ENCODE measurements at regions not wholly inside any gene's neighbourhood (a gene's known extent, or its start where the extent isn't known, plus 50 kb on each side); places are given as distances from the start of the nearest gene placed in this dataset.
"Not testable (repeated sequence)": the region's sequence is repeated elsewhere in the genome, so short reads cannot be mapped to it uniquely, and the experiment has no call there.

- CTCF ChIA-PET; FAIRE-seq; H3K4me2 ChIP-seq (ENCODE audit: insufficient read depth, low read length); H3K4me3 ChIP-seq (replicated peaks in 1 of 3; ENCODE audit: insufficient read depth in 1 of 3, low read depth in 1 of 3, low read length in 3 of 3); H3K9me1 ChIP-seq (replicated peaks; ENCODE audit: control insufficient read depth, extremely low read depth, insufficient read depth, low read length); H3K9ac ChIP-seq (replicated peaks; ENCODE audit: extremely low read depth, insufficient read depth, low read length); POLR2A ChIA-PET; H3K36me3 ChIP-seq (ENCODE audit: control insufficient read depth in 2 of 2, extremely low read depth in 1 of 2, insufficient read depth in 2 of 2, low read length in 2 of 2); H2AFZ ChIP-seq (ENCODE audit: low read depth, low read length); BruUV-seq (replicated peaks); H3K9me3 ChIP-seq (replicated peaks; ENCODE audit: control insufficient read depth, insufficient read depth, low read length); intact Hi-C loops (cut with micrococcal nuclease); H3K4me1 ChIP-seq (ENCODE audit: control insufficient read depth, extremely low read depth, insufficient read depth, low read length); H4K20me1 ChIP-seq (replicated peaks; ENCODE audit: control insufficient read depth, extremely low read depth, insufficient read depth, low read length); dilution Hi-C loops (cut with MboI; ENCODE audit: extremely low pct_ligation_motif_present, low sequenced_read_pairs); H3K27ac ChIP-seq (ENCODE audit: insufficient read depth, low read depth, low read length); H3K27me3 ChIP-seq (ENCODE audit: control insufficient read depth in 2 of 2, insufficient read depth in 2 of 2, low read length in 2 of 2); H3K79me2 ChIP-seq (ENCODE audit: control insufficient read depth, insufficient read depth, low read length); DNase-seq (ENCODE audit: low read depth, low spot score): not testable (repeated sequence)
Measured at GRCh38 chr1:858649-859041, 65.1 kb upstream of the SAMD11 start.

- H3K79me2 ChIP-seq (ENCODE audit: control insufficient read depth, insufficient read depth, low read length); H3K4me3 ChIP-seq (replicated peaks in 1 of 3; ENCODE audit: insufficient read depth in 1 of 3, low read depth in 1 of 3, low read length in 3 of 3); H4K20me1 ChIP-seq (replicated peaks; ENCODE audit: control insufficient read depth, extremely low read depth, insufficient read depth, low read length); H3K4me1 ChIP-seq (ENCODE audit: control insufficient read depth, extremely low read depth, insufficient read depth, low read length); CTCF ChIA-PET; H3K4me2 ChIP-seq (ENCODE audit: insufficient read depth, low read length); dilution Hi-C loops (cut with MboI; ENCODE audit: extremely low pct_ligation_motif_present, low sequenced_read_pairs); H3K9ac ChIP-seq (replicated peaks; ENCODE audit: extremely low read depth, insufficient read depth, low read length); DNase-seq (ENCODE audit: low read depth, low spot score); POLR2A ChIA-PET; intact Hi-C loops (cut with micrococcal nuclease); H2AFZ ChIP-seq (ENCODE audit: low read depth, low read length); H3K9me3 ChIP-seq (replicated peaks; ENCODE audit: control insufficient read depth, insufficient read depth, low read length); BruUV-seq (replicated peaks); FAIRE-seq; H3K27me3 ChIP-seq (ENCODE audit: control insufficient read depth in 2 of 2, insufficient read depth in 2 of 2, low read length in 2 of 2); H3K36me3 ChIP-seq (ENCODE audit: control insufficient read depth in 2 of 2, extremely low read depth in 1 of 2, insufficient read depth in 2 of 2, low read length in 2 of 2); H3K27ac ChIP-seq (ENCODE audit: insufficient read depth, low read depth, low read length); H3K9me1 ChIP-seq (replicated peaks; ENCODE audit: control insufficient read depth, extremely low read depth, insufficient read depth, low read length): not testable (repeated sequence)
Measured at GRCh38 chr1:860941-861340, 62.8 kb upstream of the SAMD11 start.

GRCh38 chr1:861714-862113, 62.0 kb upstream of the SAMD11 start:
- Histone ChIP-seq H3K4me1 (ENCODE audit: control insufficient read depth, extremely low read depth, insufficient read depth, low read length) (no peaks in the 10 kb centered on the region), H3K9me1 (replicated peaks; ENCODE audit: control insufficient read depth, extremely low read depth, insufficient read depth, low read length) (no peaks in the 10 kb centered on the region), H3K9me3 (replicated peaks; ENCODE audit: control insufficient read depth, insufficient read depth, low read length) (no peaks in the 10 kb centered on the region), H3K4me2 (ENCODE audit: insufficient read depth, low read length) (no peak overlapping the region), H3K9ac (replicated peaks; ENCODE audit: extremely low read depth, insufficient read depth, low read length) (no peak overlapping the region), H3K4me3 (replicated peaks in 1 of 3; ENCODE audit: insufficient read depth in 1 of 3, low read depth in 1 of 3, low read length in 3 of 3) (no peak overlapping the region), H3K79me2 (ENCODE audit: control insufficient read depth, insufficient read depth, low read length) (no peaks in the 10 kb centered on the region), H2AFZ (ENCODE audit: low read depth, low read length) (no peak overlapping the region), H3K27me3 (ENCODE audit: control insufficient read depth in 2 of 2, insufficient read depth in 2 of 2, low read length in 2 of 2) (peaks cover 0 to 2% of the 10 kb centered on the region in 2 experiments), H3K36me3 (ENCODE audit: control insufficient read depth in 2 of 2, extremely low read depth in 1 of 2, insufficient read depth in 2 of 2, low read length in 2 of 2) (no peaks in the 10 kb centered on the region), H4K20me1 (replicated peaks; ENCODE audit: control insufficient read depth, extremely low read depth, insufficient read depth, low read length) (no peaks in the 10 kb centered on the region), H3K27ac (ENCODE audit: insufficient read depth, low read depth, low read length) (no peak overlapping the region)
- intact Hi-C loops (cut with micrococcal nuclease) (no loop called here), dilution Hi-C loops (cut with MboI; ENCODE audit: extremely low pct_ligation_motif_present, low sequenced_read_pairs) (no loop called here)
- no peak for DNase-seq (ENCODE audit: low read depth, low spot score)
- POLR2A ChIA-PET: no interaction called here
- BruUV-seq (replicated peaks): no TSS peak
- CTCF ChIA-PET: no interaction called here
- TF ChIP-seq JUN (IDR thresholded peaks at IDR 0.05; ENCODE audit: borderline replicate concordance, insufficient read depth, insufficient read length, low read depth): no peak
- no peak for TF ChIP-seq GATA2 (IDR thresholded peaks at IDR 0.05; ENCODE audit: insufficient read depth, insufficient read length, low read depth, low read length)
- no peak for TF ChIP-seq MAX (IDR thresholded peaks at IDR 0.05; ENCODE audit: insufficient read depth, insufficient read length)
- TF ChIP-seq EZH2 (IDR thresholded peaks at IDR 0.05; ENCODE audit: borderline replicate concordance, low read depth, low read length, severe bottlenecking): no peak
- no peak for TF ChIP-seq POLR2A (IDR thresholded peaks at IDR 0.05; ENCODE audit: low read depth, low read length)
- TF ChIP-seq, protein P1, sequence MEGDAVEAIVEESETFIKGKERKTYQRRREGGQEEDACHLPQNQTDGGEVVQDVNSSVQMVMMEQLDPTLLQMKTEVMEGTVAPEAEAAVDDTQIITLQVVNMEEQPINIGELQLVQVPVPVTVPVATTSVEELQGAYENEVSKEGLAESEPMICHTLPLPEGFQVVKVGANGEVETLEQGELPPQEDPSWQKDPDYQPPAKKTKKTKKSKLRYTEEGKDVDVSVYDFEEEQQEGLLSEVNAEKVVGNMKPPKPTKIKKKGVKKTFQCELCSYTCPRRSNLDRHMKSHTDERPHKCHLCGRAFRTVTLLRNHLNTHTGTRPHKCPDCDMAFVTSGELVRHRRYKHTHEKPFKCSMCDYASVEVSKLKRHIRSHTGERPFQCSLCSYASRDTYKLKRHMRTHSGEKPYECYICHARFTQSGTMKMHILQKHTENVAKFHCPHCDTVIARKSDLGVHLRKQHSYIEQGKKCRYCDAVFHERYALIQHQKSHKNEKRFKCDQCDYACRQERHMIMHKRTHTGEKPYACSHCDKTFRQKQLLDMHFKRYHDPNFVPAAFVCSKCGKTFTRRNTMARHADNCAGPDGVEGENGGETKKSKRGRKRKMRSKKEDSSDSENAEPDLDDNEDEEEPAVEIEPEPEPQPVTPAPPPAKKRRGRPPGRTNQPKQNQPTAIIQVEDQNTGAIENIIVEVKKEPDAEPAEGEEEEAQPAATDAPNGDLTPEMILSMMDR (IDR thresholded peaks at IDR 0.05; ENCODE audit: extremely low read depth in 1 of 2, insufficient read depth in 1 of 2, low read depth in 1 of 2, low read length in 2 of 2): no peak
- no peak for FAIRE-seq
